GM23338 (cell line): ENCODE measurements at regions not wholly inside any gene's neighbourhood (a gene's known extent, or its start where the extent isn't known, plus 50 kb on each side); places are given as distances from the start of the nearest gene placed in this dataset.

Experiments
- ATAC-seq: fragments of 200-7000 bp; cut with Tn5 transposase; 3 replicates; pipeline ENCODE4 v1.9.1; 2020
- DNase-seq: peaks from one replicate; pipeline ENCODE4 v3.0.0-alpha.2; 2015; ENCODE audit warnings: low spot score
- H2AFZ ChIP-seq: fragments of 200-600 bp; sonication (generic); 2 replicates; pipeline ENCODE4 v1.8.0; 2016; ENCODE audit warnings: antibody characterized with exemption, mild to moderate bottlenecking, moderate library complexity
- H3F3A ChIP-seq: fragments of 200-600 bp; sonication (generic); replicated peaks from 2 replicates; pipeline ENCODE4 v1.8.0; 2017; ENCODE audit warnings: antibody characterized with exemption, mixed run types, low read depth
- H3K27ac ChIP-seq: fragments of 200-600 bp; sonication (generic); 2 replicates; pipeline ENCODE4 v1.6.1; 2016; ENCODE audit warnings: low read depth
- H3K27me3 ChIP-seq: fragments of 200-600 bp; sonication (generic); 2 replicates; pipeline ENCODE4 v1.8.0; 2016; ENCODE audit warnings: mild to moderate bottlenecking, mixed run types, moderate library complexity; ENCODE audit not compliant: insufficient read depth
- H3K36me3 ChIP-seq: fragments of 200-600 bp; sonication (generic); 2 replicates; pipeline ENCODE4 v1.8.0; 2016; ENCODE audit warnings: mild to moderate bottlenecking; ENCODE audit not compliant: insufficient read depth
- H3K4me1 ChIP-seq: fragments of 200-600 bp; sonication (generic); 2 replicates; pipeline ENCODE4 v1.8.0; 2016; ENCODE audit warnings: mild to moderate bottlenecking, moderate library complexity; ENCODE audit not compliant: insufficient read depth
- H3K4me2 ChIP-seq: fragments of 200-600 bp; sonication (generic); 2 replicates; pipeline ENCODE4 v1.7.1; 2017; ENCODE audit warnings: mixed run types
- H3K4me3 ChIP-seq: fragments of 200-600 bp; sonication (generic); 2 replicates; pipeline ENCODE4 v1.6.1; 2016; ENCODE audit warnings: mixed run types
- H3K79me2 ChIP-seq: fragments of 200-600 bp; sonication (generic); replicated peaks from 2 replicates; pipeline ENCODE4 v1.8.0; 2017; ENCODE audit warnings: mild to moderate bottlenecking; ENCODE audit not compliant: insufficient read depth
- H3K9me2 ChIP-seq: fragments of 200-600 bp; sonication (generic); 2 replicates; pipeline ENCODE4 v1.8.0; 2017; ENCODE audit not compliant: insufficient read depth
- H4K20me1 ChIP-seq: fragments of 200-600 bp; sonication (generic); replicated peaks from 2 replicates; pipeline ENCODE4 v1.8.0; 2017; ENCODE audit warnings: mild to moderate bottlenecking; ENCODE audit not compliant: insufficient read depth
- H3K27ac Mint-ChIP-seq: 2 replicates; pipeline ENCODE4 v1.8.0; 2020; ENCODE audit warnings: inconsistent platforms, mild to moderate bottlenecking, moderate library complexity, mixed read lengths
- H3K27me3 Mint-ChIP-seq: 3 replicates; pipeline ENCODE4 v1.8.0; 2022; ENCODE audit warnings: low read depth, mild to moderate bottlenecking, moderate library complexity, mixed read lengths, inconsistent platforms; ENCODE audit not compliant: insufficient read depth, poor library complexity
- H3K36me3 Mint-ChIP-seq: 3 replicates; pipeline ENCODE4 v1.8.0; 2021; ENCODE audit warnings: low read depth, mild to moderate bottlenecking, inconsistent platforms, moderate library complexity, mixed read lengths
- H3K4me1 Mint-ChIP-seq: 3 replicates; pipeline ENCODE4 v1.8.0; 2020; ENCODE audit warnings: mild to moderate bottlenecking, inconsistent platforms, mixed read lengths
- H3K4me3 Mint-ChIP-seq: 3 replicates; pipeline ENCODE4 v1.8.0; 2021; ENCODE audit warnings: moderate library complexity, mild to moderate bottlenecking, inconsistent platforms, mixed read lengths
- H3K9me3 Mint-ChIP-seq: 3 replicates; pipeline ENCODE4 v1.8.0; 2020; ENCODE audit warnings: moderate library complexity, mild to moderate bottlenecking, inconsistent platforms, mixed read lengths
- EZH2 ChIP-seq: fragments of 200-600 bp; sonication (generic); IDR thresholded peaks from one replicate; pipeline ENCODE4 v1.8.0; 2017; ENCODE audit warnings: antibody characterized with exemption, mild to moderate bottlenecking, low read depth; ENCODE audit not compliant: unreplicated experiment
- NANOG ChIP-seq: IDR thresholded peaks from 2 replicates; pipeline ENCODE4 v1.6.1; 2016; ENCODE audit warnings: antibody characterized with exemption, borderline replicate concordance
- ZNF331 ChIP-seq: fragments of 250-450 bp; sonication (Bioruptor Pico); IDR thresholded peaks from 2 replicates; pipeline ENCODE4 v1.5.0; 2020; ENCODE audit warnings: low read depth, mild to moderate bottlenecking, moderate library complexity
- TF ChIP-seq, protein P1 (sequence below): fragments of 250-450 bp; sonication (Bioruptor Pico); IDR thresholded peaks from 2 replicates; pipeline ENCODE4 v1.5.0; 2020; ENCODE audit warnings: mild to moderate bottlenecking, moderate library complexity
- TF ChIP-seq, protein P2 (sequence below), 2 experiments: fragments of 200-600 bp in 1 of 2; sonication (generic) in 1 of 2; conservative IDR thresholded peaks; 2 replicates each; pipeline versions ENCODE4 v1.5.1 to v1.6.1; 2016 to 2017; ENCODE audit warnings: antibody characterized with exemption in 2 of 2, low read depth in 2 of 2, mild to moderate bottlenecking in 2 of 2, moderate library complexity in 1 of 2
- TF ChIP-seq, protein P3 (sequence below): IDR thresholded peaks from 2 replicates; pipeline ENCODE4 v1.6.1; 2016; ENCODE audit warnings: antibody characterized with exemption

DNA sequence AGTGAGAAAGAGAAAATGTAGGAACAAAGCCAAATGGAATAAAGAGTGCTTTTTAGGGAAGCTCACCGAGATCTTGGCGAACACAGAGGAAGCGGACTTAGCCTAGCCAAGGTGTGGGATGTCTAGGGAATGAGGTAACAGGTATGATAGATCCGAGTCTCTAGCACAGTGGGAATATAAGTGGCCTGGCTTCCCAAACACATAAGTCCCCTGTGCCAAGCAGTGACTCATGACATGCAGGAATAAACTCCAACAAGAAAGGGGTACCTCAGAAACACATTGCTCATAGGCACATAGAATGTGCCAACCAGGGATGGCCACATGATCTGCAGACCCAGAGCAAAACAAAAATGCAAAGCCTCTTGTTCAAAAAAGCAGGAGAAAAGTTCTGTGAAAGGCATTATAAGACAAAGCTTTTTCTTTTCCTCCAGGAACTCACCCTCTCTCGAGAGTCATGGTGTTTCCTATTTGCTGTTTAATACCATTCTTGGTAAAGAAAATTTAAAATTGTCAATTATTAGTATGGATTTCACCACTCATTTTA is 542.5 kb downstream of the GATA3 start (continued):
- TF ChIP-seq, protein P1, sequence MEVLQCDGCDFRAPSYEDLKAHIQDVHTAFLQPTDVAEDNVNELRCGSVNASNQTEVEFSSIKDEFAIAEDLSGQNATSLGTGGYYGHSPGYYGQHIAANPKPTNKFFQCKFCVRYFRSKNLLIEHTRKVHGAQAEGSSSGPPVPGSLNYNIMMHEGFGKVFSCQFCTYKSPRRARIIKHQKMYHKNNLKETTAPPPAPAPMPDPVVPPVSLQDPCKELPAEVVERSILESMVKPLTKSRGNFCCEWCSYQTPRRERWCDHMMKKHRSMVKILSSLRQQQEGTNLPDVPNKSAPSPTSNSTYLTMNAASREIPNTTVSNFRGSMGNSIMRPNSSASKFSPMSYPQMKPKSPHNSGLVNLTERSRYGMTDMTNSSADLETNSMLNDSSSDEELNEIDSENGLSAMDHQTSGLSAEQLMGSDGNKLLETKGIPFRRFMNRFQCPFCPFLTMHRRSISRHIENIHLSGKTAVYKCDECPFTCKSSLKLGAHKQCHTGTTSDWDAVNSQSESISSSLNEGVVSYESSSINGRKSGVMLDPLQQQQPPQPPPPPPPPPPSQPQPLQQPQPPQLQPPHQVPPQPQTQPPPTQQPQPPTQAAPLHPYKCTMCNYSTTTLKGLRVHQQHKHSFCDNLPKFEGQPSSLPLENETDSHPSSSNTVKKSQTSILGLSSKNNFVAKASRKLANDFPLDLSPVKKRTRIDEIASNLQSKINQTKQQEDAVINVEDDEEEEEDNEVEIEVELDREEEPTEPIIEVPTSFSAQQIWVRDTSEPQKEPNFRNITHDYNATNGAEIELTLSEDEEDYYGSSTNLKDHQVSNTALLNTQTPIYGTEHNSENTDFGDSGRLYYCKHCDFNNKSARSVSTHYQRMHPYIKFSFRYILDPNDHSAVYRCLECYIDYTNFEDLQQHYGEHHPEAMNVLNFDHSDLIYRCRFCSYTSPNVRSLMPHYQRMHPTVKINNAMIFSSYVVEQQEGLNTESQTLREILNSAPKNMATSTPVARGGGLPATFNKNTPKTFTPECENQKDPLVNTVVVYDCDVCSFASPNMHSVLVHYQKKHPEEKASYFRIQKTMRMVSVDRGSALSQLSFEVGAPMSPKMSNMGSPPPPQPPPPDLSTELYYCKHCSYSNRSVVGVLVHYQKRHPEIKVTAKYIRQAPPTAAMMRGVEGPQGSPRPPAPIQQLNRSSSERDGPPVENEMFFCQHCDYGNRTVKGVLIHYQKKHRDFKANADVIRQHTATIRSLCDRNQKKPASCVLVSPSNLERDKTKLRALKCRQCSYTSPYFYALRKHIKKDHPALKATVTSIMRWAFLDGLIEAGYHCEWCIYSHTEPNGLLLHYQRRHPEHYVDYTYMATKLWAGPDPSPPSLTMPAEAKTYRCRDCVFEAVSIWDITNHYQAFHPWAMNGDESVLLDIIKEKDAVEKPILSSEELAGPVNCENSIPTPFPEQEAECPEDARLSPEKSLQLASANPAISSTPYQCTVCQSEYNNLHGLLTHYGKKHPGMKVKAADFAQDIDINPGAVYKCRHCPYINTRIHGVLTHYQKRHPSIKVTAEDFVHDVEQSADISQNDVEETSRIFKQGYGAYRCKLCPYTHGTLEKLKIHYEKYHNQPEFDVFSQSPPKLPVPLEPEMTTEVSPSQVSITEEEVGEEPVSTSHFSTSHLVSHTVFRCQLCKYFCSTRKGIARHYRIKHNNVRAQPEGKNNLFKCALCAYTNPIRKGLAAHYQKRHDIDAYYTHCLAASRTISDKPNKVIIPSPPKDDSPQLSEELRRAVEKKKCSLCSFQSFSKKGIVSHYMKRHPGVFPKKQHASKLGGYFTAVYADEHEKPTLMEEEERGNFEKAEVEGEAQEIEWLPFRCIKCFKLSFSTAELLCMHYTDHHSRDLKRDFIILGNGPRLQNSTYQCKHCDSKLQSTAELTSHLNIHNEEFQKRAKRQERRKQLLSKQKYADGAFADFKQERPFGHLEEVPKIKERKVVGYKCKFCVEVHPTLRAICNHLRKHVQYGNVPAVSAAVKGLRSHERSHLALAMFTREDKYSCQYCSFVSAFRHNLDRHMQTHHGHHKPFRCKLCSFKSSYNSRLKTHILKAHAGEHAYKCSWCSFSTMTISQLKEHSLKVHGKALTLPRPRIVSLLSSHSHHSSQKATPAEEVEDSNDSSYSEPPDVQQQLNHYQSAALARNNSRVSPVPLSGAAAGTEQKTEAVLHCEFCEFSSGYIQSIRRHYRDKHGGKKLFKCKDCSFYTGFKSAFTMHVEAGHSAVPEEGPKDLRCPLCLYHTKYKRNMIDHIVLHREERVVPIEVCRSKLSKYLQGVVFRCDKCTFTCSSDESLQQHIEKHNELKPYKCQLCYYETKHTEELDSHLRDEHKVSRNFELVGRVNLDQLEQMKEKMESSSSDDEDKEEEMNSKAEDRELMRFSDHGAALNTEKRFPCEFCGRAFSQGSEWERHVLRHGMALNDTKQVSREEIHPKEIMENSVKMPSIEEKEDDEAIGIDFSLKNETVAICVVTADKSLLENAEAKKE = no peak

DNA sequence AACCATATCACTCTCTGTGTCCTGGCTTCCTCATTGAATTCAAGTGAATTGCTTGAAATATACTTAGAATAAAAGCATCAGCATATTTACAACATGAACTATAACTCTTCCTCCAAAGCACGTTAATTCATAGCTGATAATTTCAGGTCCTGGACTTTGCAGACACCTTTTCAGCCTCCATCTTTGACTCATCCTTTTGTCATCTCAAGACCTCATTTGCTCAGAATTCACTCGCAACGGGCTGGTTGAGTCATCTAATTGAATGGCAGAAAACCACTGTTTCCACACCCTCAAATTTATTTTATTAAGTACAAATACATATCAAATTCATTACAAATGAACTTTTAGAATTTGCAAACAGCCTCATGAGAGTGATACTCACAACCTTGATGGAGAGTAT is 545.7 kb downstream of the GATA3 start:
- no peaks in the 10 kb centered on the region for H3K36me3 ChIP-seq
- no peak for ATAC-seq
- TF ChIP-seq, protein P2, sequence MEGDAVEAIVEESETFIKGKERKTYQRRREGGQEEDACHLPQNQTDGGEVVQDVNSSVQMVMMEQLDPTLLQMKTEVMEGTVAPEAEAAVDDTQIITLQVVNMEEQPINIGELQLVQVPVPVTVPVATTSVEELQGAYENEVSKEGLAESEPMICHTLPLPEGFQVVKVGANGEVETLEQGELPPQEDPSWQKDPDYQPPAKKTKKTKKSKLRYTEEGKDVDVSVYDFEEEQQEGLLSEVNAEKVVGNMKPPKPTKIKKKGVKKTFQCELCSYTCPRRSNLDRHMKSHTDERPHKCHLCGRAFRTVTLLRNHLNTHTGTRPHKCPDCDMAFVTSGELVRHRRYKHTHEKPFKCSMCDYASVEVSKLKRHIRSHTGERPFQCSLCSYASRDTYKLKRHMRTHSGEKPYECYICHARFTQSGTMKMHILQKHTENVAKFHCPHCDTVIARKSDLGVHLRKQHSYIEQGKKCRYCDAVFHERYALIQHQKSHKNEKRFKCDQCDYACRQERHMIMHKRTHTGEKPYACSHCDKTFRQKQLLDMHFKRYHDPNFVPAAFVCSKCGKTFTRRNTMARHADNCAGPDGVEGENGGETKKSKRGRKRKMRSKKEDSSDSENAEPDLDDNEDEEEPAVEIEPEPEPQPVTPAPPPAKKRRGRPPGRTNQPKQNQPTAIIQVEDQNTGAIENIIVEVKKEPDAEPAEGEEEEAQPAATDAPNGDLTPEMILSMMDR (conservative IDR thresholded peaks at IDR 0.05; ENCODE audit: low read depth in 2 of 2) = no peak
- TF ChIP-seq NANOG (no peak), EZH2 (no peak), ZNF331 (CRISPR knock-in tag) (no peak)
- TF ChIP-seq, protein P3, sequence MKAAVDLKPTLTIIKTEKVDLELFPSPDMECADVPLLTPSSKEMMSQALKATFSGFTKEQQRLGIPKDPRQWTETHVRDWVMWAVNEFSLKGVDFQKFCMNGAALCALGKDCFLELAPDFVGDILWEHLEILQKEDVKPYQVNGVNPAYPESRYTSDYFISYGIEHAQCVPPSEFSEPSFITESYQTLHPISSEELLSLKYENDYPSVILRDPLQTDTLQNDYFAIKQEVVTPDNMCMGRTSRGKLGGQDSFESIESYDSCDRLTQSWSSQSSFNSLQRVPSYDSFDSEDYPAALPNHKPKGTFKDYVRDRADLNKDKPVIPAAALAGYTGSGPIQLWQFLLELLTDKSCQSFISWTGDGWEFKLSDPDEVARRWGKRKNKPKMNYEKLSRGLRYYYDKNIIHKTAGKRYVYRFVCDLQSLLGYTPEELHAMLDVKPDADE = no peak
- TF ChIP-seq, protein P1 = no peak

More for the DNA sequence above, 545.7 kb downstream of the GATA3 start:
- no peak overlapping the region for H3K27ac Mint-ChIP-seq
- Histone ChIP-seq H3K4me1 (no peaks in the 10 kb centered on the region), H3K4me3 (no peak overlapping the region), H3K27me3 (no peaks in the 10 kb centered on the region), H3F3A (no peaks in the 10 kb centered on the region), H2AFZ (no peak overlapping the region), H3K9me2 (no peaks in the 10 kb centered on the region), H3K4me2 (no peak overlapping the region), H4K20me1 (no peaks in the 10 kb centered on the region), H3K27ac (no peak overlapping the region), H3K79me2 (no peaks in the 10 kb centered on the region)
- peaks cover 3% of the 10 kb centered on the region; the same call in 2 of the 3 replicates for H3K9me3 Mint-ChIP-seq
- no peaks in the 10 kb centered on the region for H3K27me3 Mint-ChIP-seq
- H3K36me3 Mint-ChIP-seq = no peaks in the 10 kb centered on the region
- no peaks in the 10 kb centered on the region for H3K4me1 Mint-ChIP-seq
- no peak overlapping the region for H3K4me3 Mint-ChIP-seq
- DNase-seq = no peak
